ENCODE measurements at regions not wholly inside any gene's neighbourhood (a gene's known extent, or its start where the extent isn't known, plus 50 kb on each side); places are given as distances from the start of the nearest gene placed in this dataset.

GRCh38 chr5:12645582-12645981 lies 741.3 kb upstream of the CTNND2 start:
- TF ChIP-seq CTCF (IDR thresholded peaks at IDR 0.05; ENCODE audit: low read depth, low read length, poor library complexity, severe bottlenecking) (no peak), EZH2phosphoT487 (IDR thresholded peaks at IDR 0.05; ENCODE audit: borderline replicate concordance, low read length) (no peak)

Measured in DOHH2 (cell line).